ENCODE measurements at regions not wholly inside any gene's neighbourhood (a gene's known extent, or its start where the extent isn't known, plus 50 kb on each side); places are given as distances from the start of the nearest gene placed in this dataset.

GRCh38 chr10:75294031-75294437 lies 58.3 kb upstream of the COMTD1 start:
- DNase-seq, result no peak

- no peak for DNase-seq
Measured at GRCh38 chr10:75293446-75293820, 57.7 kb upstream of the COMTD1 start.

- DNase-seq, result no peak
Measured at GRCh38 chr10:75292794-75293445, 57.2 kb upstream of the COMTD1 start.

- DNase-seq, result no peak
Measured at GRCh38 chr10:75291805-75292204, 56.0 kb upstream of the COMTD1 start.

- DNase-seq, result no peak
Measured at GRCh38 chr10:75288140-75288711, 52.5 kb upstream of the COMTD1 start.

GRCh38 chr10:75287697-75288096 lies 51.9 kb upstream of the COMTD1 start:
- no peak for DNase-seq

GRCh38 chr10:75286901-75287300 lies 51.1 kb upstream of the COMTD1 start:
- no peak for DNase-seq
